Stimulated activated naive CD8-positive, alpha-beta T cell treated with anti-CD3 and anti-CD28 coated beads, Interleukin-15, Interleukin-2, amounts not matched to agents 100 U/mL and 50 U/mL, for 24 hours (primary cell): ENCODE measurements at regions not wholly inside any gene's neighbourhood (a gene's known extent, or its start where the extent isn't known, plus 50 kb on each side); places are given as distances from the start of the nearest gene placed in this dataset.

Experiments
- ATAC-seq: fragments of 150-1000 bp; cut with Tn5 transposase; one replicate; pipeline ENCODE4 v1.10.0; 2021
- DNase-seq: peaks from one replicate; pipeline ENCODE4 v3.0.0; 2021

- no peak for DNase-seq
- ATAC-seq, result no peak
Observed at GRCh38 chr3:25226747-25227146, 201.3 kb upstream of the RARB start.

- no peak for DNase-seq
- ATAC-seq, result no peak
Observed at GRCh38 chr3:25229586-25229985, 198.5 kb upstream of the RARB start.

- no peak for DNase-seq
- ATAC-seq, result no peak
Observed at GRCh38 chr3:25235031-25235430, 193.0 kb upstream of the RARB start.

GRCh38 chr3:25235466-25235865, 192.6 kb upstream of the RARB start:
- DNase-seq, result no peak
- ATAC-seq, result no peak

- ATAC-seq (no peak), DNase-seq (no peak)
Observed at GRCh38 chr3:25237602-25238001, 190.5 kb upstream of the RARB start.

GRCh38 chr3:25239042-25239441, 189.0 kb upstream of the RARB start:
- DNase-seq, result no peak
- no peak for ATAC-seq

GRCh38 chr3:25246913-25247312, 181.2 kb upstream of the RARB start:
- no peak for DNase-seq
- ATAC-seq, result no peak

GRCh38 chr3:25252291-25252690, 175.8 kb upstream of the RARB start:
- DNase-seq, result no peak
- ATAC-seq, result no peak

GRCh38 chr3:25257026-25257425, 171.0 kb upstream of the RARB start:
- DNase-seq (no peak), ATAC-seq (no peak)

- no peak for ATAC-seq
- DNase-seq, result no peak
Observed at GRCh38 chr3:25259871-25260270, 168.2 kb upstream of the RARB start.

- no peak for DNase-seq
- no peak for ATAC-seq
Observed at GRCh38 chr3:25262322-25262721, 165.7 kb upstream of the RARB start.

GRCh38 chr3:25265284-25265683, 162.8 kb upstream of the RARB start:
- ATAC-seq (no peak), DNase-seq (no peak)

GRCh38 chr3:25266677-25267076, 161.4 kb upstream of the RARB start:
- ATAC-seq, result no peak
- no peak for DNase-seq

GRCh38 chr3:25272090-25272489, 156.0 kb upstream of the RARB start:
- ATAC-seq (no peak), DNase-seq (no peak)

- no peak for ATAC-seq
Observed at GRCh38 chr3:25273582-25274171, 154.4 kb upstream of the RARB start.

GRCh38 chr3:25277503-25277902, 150.6 kb upstream of the RARB start:
- no peak for DNase-seq
- ATAC-seq, result no peak

More at GRCh38 chr3:25273582-25274171, 154.4 kb upstream of the RARB start:
- no peak for DNase-seq

- ATAC-seq, result no peak
- no peak for DNase-seq
Observed at GRCh38 chr3:25281041-25281731, 146.9 kb upstream of the RARB start.

- ATAC-seq (no peak), DNase-seq (no peak)
Observed at GRCh38 chr3:25281732-25282126, 146.3 kb upstream of the RARB start.

- ATAC-seq (no peak), DNase-seq (no peak)
Observed at GRCh38 chr3:25283613-25284012, 144.4 kb upstream of the RARB start.

GRCh38 chr3:25284249-25284648, 143.8 kb upstream of the RARB start:
- ATAC-seq (no peak), DNase-seq (no peak)

- ATAC-seq (no peak), DNase-seq (no peak)
Observed at GRCh38 chr3:25287291-25287884, 140.7 kb upstream of the RARB start.

- ATAC-seq (no peak), DNase-seq (no peak)
Observed at GRCh38 chr3:25288413-25288812, 139.7 kb upstream of the RARB start.

GRCh38 chr3:25289156-25289555, 138.9 kb upstream of the RARB start:
- DNase-seq (no peak), ATAC-seq (no peak)

- no peak for DNase-seq
Observed at GRCh38 chr3:25289663-25290062, 138.4 kb upstream of the RARB start.

More at GRCh38 chr3:25289663-25290062, 138.4 kb upstream of the RARB start:
- no peak for ATAC-seq
